NCI-H2227 treated with DMSO at 0.1 percent for 48 hours (cell line): ENCODE measurements at regions not wholly inside any gene's neighbourhood (a gene's known extent, or its start where the extent isn't known, plus 50 kb on each side); places are given as distances from the start of the nearest gene placed in this dataset.

ENCODE experiments used
- DNase-seq: peaks from one replicate; lab custom pipeline; 2025; lab: John Stamatoyannopoulos, UW

DNA sequence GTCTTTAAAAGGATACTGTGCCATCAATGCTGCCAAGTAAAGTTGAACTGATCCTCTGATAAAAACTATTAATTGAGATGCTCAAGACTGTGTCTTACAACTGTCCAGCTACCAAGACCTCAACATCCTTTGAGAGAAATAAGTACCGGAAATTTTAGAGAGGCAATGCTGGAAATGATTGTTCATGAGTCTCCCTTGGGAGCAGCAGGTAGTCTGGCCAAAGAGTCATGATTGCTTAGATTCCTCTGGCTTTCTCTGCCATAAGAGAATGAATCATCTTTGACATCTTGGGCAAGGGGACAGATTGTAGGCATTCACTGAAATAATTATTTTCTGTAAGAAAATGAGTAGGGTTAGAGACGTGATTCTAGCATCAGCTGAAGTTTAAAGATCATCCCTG is 466.6 kb upstream of the DAB2 start:
- DNase-seq = no peak

DNA sequence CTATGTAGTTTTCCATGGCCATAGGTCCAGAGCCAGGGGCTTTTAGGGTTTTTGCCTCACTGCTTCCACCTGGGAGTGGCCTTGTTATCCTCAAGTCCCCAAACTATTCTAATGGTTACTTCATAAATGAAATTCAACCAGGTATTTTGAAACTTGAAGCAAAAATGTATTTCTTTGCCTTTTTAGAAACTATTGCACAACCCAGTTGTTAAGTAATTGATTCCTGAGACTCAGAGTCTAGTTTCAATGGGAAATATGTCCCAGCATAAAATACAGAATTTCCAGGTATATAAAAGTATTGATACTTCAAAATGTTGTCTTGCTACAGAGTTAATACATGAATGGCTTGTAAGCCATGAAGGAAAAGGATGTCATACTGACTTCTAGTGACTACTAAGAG is 456.2 kb upstream of the DAB2 start:
- DNase-seq = no peak

DNA sequence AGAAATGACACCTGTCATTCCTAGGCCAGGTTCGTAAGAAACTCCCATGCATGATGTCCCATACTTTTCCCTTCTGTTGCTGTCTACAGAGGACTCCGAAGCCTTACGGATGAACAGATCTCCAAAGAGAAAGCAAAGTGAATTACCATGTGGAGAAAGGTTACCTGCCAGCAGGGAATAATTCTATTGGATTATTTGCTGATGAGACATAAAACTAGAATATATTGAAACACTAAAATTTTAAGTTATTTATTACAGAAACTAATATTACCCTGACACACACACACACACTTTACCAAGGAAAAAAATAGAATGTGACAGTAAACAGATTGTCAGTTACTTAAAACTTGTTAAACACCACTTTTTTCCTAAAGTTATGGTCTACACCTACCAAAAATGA is 452.7 kb upstream of the DAB2 start:
- DNase-seq = no peak

DNA sequence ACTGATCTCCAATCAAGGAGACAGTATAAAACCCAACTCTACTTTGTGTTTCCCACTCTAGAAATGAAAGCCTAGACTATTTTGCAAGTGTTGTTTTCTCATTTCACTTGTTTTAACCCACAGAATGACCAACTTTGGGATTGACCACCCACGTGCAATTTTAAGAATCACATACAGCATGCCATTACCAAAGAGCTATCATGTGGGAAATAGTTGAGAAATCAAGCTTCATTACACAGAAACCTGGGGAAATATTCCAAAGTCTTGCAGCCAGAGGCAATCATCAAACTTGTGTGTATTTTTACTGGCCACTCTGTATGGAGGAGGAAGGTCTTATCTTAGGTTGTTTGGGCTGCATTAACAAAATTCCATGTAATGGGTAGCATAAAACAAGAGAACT is 451.4 kb upstream of the DAB2 start:
- DNase-seq = no peak

DNA sequence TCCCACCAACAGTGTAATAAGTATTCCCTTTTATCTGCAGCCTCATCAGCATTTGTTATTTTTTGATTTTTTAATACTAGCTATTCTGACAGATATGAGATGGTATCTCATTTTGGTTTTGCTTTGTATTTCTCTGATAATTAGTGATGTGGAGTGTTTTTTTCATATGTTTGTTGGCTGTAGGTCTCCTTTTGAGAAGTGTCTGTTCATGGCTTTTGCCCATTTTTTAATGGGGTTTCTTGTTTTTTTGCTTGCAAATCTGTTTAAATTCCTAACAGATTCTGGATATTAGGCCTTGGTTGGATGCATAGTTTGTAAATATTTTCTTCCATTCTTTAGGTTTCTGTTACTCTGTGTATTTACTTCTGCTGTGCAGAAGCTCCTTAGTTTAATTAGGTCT is 445.4 kb upstream of the DAB2 start:
- no peak for DNase-seq

DNA sequence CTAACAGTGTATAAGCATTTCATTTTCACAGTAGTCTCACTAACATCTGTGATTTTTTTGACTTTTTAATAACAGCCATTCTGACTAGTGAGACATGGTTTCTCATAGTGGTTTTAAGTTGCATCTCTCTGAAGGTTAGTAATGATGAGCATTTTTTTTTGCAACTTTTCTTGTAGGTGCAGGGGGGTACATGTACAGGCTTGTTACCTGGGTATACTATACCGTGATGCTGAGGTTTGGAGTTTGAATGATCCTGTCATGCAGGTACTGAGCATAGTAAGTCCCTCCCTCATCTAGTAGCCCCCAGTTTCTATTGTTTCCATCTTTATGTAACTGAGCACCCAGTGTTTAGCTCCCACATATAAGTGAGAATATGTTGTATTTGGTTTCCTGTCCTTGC is 444.6 kb upstream of the DAB2 start:
- no peak for DNase-seq

DNA sequence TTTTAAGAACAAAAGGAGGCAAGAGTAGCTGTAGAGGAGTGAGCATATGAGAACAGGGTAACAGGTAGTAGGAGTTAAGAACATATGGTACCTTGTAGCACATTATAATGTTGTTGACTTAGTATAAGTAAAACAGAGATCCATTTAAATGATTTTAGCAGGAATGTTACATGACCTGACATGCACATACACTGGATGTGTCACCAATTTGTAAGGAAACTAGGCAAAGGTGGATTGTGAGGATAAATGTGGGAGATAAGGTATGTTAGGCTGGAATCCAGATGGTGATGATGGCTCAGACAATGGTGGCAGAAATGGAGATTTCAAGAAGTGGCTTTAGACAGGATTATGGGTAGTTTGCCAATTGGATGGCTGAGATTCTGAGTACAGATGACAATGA is 443.1 kb upstream of the DAB2 start:
- no peak for DNase-seq

DNA sequence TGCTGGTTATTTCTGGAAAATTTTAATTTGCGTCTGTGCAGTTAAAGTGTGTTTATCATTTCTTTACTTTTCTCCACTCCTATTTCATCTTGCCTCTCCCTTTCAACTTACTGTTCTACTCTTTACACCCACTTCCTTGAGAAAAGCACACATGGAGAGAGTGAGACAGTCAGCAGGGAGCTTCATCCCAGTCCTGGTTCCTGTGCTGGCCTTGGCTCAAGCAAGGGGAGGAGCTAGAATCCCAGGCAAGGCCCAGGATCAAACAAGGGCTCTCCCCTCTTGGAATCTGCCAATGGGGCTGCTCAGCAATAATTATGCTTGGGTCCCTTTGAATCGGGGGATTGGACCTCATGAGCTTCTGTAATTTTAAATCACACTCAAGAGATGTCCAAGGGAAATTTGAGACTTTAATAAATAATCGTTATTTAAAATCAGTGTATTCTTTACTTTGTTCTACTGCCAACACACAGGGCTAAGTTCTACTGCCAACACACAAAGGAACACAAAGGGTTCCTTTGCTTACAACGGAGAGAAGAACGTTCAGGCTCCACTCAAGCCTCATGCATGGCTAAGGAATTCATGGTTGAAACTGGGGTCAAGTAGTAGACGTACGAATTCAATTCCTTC is 439.3 kb upstream of the DAB2 start:
- no peak for DNase-seq

DNA sequence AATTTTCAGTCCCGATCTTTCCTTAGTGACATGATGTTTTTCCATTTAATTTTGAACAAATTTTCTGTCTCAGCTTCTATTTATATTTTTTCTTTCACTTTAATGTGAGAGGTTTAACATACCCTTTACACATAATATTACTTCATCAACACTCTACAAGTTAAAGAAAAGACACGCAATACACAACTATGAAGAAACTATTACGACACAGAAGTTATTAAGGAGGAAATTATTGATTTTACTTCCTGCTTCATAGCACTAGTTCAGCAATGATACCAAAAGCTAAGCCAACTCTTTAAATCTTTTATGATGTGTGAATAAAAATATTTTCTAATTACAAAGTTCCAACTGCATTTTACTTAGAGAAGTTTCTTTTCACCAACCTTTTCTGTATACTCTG is 432.3 kb upstream of the DAB2 start:
- no peak for DNase-seq

DNA sequence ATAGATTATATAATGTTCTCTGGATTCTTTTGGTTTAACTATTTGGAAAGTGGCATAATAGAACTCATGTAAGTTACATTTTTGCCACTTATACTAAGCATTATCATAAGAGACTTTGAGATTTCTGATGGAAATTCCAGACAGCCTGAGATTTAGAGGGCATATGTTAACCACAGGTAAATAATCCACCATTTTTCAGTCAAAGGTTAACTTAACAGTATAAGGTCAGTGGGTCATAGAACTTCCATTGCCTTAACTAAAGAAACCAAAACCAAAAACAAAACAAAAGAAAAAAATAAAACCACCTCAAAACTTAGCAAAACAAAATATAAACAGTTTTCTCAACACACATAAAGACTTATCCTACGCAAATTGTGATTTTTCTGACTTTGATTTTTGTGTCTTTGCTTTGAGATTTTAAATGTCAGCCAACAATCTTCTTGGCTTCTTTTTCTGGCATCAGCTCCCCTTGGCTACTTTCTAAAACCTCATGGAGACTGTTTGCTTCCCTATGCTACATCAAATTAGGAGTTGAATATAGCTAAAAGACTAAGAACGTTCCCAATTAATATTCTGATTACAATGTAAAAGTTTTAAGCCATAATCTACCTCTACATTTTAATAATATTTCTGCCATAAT is 430.1 kb upstream of the DAB2 start:
- DNase-seq = no peak

DNA sequence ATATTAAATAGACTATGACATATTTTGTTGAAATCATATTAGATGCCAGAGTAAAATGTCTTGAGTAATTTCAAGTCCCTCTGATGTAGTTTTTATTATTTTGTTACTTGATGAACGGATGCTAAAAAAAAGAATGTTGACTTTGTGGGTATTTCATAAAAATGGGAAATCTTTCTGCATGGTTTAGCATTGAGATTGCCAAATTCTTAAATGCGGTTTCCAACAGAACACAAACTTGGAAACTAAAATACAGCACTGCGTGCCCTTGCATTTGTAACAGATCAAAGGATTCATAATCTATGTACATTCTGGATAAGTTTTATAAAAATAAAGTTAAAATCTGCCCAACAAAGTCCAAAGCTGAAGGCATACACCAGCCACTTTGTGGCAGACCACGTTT is 425.5 kb upstream of the DAB2 start:
- DNase-seq = no peak

DNA sequence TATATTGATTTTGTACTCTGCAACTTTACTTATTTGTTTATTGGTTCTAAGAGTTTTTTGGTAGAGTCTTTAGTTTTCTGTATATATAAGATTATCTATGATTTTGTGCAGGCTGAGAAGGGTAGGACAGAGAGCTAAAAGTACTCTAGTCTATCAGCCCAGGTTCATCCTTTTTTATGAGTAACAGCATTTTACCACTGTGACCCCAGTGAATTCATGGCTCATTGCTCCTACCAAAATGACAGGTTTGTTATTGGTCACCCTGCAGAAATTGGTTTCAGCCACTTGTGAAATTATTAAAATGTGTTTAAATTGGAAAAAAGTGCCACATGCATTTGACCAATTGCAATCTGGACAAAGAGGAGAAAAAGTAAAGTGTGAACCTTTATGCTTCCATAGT is 421.4 kb upstream of the DAB2 start:
- DNase-seq = no peak

DNA sequence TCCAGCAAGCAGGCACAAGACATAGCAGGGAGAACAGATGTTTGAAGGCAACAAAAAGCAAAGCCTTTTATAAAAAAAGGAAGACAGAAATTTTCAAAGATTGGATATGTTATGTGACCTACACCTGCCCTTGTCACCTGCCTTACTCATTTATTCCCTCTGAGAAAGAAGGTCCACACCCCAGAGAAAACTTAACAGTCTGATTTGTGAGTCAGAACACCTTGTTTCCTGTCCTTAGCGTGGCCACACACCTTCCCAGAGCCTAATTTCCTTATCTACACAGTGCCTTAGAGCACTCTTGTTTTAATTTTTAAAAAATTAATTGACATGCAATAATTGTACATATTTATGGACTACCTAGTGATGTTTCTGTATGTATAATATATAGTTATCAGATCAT is 419.0 kb upstream of the DAB2 start:
- DNase-seq = no peak

DNA sequence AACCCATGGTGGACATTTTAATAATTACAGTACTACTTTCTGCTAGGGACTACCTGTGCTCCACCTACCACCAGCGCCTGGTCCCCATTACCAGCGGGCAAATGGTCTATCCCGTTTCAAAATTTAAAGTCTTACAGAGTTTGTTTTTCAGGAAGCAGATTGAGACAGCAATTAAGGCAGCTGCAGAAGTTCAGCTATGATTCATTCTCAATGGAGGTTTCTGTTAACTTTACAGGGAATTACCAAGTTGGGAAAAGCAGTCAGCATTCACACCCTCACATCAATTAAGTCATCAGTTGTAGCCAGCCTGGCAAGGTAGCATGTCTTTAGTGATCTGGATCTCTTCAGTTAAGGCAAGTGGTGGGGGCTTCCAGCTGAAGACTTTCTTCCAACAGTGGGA is 410.6 kb upstream of the DAB2 start:
- DNase-seq = no peak

DNA sequence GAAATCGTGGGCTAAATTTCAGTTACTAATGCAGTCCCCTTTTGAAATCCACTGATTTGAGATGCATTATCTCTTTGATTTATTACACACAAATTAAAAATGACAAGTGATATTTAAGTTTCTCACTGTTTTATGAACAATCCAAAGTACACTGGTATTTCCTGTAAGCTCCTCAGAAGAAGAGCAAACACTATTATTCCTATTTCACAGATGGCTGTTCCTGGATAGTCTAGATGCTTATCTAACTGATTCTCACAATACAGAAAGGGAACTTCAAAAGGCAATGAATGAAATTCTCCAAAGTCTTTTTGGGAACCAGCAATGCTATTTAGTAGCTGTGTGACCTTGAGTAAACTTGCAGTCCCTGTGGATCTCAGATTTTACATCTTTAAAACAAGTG is 404.7 kb upstream of the DAB2 start:
- DNase-seq = no peak

DNA sequence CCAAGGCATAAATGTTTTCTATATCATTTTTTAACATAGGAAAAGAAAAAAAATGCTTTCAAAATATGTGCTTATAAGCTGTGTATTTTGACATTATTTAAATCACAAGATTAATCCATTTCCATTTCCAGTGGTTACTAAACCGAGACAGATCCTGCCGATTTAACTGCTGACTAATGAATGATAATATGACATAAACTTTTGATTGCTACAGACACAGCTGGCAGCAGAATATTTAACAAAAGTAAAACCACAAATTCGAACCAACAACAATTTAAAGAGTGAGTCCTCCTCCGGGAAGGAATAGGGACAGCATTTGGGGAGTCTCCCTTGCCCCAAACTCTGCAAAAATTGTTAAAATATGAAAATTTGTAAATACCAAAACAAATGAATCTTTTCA is 401.3 kb upstream of the DAB2 start:
- DNase-seq = no peak

DNA sequence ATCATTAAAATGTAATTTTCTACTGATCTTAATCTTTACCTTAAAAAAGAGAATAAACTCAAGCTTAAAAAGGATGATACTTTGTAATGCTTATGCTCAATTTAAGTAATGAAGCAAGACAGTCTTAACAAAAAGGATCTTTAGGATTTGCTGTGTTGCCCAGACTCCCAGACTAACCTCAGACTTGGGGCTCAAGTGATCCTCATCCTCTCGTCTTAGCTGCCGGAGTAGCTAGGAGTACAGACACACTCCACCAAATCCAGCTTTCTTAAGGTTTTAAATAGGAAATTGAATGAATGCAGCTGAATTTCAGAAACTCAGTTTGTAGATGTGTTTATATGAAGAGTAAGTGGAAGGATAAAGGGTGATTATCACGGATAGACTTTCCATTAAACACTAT is 400.5 kb upstream of the DAB2 start:
- DNase-seq = no peak

DNA sequence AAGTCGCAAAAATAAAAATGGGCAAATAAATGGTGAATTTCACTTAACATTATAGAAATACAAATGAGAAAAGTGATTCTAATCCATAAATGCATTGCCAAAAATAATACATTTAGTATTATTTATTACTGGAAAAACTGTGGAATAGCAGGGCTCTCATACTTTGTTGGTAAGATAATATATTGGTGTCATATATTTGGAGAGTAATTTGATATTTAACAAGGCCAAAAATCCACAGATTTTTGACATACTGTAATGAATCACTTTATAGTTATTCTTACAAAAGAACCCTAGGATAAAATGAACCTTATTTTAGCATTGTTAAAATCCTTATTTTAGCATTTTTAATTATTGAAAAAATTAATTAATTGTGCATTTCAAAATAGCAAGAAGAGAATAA is 397.2 kb upstream of the DAB2 start:
- no peak for DNase-seq

DNA sequence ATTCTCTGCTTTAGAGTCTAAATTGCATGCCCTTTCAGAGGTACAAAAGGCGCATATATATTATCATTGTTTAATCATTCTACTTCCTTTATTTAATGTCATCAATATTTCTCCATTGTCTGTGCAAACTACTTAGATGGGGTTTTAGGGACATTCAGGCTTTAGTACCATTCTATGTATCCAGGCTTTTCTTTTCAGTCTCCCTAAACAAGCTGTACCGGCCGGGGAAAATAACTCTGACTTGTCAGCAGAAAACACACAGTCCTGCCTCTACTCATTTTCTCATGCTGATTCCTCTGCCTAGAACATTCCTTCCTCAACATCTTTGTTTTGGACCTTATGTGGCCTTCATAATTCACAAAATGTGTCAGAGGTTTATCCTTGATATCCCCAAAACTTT is 392.1 kb upstream of the DAB2 start:
- DNase-seq = no peak

DNA sequence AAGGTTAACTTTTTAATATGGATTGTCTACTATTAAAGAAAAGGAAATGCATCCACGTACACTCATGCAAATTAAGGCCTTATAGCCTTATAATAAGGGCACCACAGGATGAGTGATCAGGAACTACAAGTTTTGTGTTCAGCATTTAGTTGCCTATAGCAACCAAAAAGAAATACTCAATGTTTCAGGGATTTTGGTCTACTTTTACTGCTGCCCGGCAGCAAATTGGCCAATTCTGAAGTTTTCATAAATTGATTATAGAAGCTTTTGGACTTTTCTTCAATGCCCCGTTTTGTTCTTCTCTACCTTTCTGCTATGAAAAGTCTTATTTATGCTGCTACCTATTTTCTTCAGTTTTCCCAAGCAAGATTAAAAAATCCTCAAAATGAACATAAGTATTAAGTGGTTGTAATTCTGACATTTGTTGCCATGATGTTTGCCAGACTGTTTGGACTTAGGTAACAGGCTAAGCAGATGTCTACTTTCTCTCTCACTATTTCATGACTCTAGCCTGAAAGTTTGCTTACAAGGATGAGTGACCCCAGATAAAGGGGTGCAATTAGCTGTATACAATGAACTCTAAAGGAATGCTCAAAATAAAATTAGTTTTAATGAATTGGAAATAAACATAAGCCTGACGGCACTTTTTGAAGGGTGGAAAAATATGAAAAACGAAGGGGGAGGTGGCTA is 391.5 kb upstream of the DAB2 start:
- no peak for DNase-seq

DNA sequence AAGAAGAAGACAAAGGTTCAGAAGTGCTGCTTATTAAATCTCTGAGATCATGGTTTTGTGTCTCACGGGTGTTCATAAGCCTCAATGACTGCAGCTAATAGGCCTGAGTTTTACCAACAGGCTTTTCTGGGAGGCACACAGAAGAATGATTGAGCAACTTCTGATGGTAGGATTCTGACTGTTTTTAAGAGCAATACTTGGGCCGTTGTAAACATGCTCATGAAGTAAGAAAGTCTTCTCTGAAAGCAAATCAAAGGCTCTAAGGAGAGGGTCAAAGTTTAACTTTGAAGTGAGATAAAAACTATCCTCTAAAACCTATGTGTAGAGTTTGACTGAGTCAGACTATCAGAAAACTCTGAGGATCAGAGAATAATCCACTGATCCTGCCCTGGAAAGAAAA is 390.9 kb upstream of the DAB2 start:
- no peak for DNase-seq

DNA sequence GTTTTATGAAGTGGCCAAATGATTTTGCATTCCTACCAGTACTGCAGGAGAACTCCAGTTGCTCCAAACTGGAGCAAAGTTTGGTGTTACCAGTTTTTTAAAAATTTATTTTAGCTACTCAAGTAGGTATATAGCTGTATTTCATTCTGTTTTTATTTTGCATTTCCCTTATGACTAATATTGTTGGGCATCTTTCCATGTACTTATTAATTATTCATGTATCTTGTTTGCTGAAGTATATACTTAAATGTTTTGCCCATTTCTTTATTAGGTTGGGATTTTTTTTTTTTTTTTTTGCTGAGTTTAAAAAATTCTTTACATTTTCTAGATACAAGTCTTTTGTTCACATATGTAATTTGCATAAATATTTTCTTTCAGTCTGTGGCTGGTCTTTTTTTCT is 386.6 kb upstream of the DAB2 start:
- DNase-seq = no peak

DNA sequence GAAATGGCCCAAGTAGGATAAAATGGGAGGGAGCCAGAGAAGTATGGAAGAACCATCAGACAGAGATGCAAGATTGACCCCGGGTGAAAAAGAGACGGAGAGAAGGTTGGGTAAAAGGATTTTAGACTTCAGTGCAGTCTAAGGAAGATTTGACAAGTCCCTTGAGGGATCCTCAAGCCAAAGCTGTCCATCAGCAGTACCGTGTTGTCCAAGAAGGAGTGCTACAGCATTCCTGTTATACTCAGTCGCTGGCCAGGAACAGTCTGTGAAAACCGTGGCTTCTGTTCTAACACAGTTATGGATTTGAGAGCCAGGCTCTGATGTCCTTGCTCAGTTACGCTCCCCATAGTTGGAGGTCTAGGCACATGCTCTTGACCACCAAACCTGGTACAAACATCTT is 383.9 kb upstream of the DAB2 start:
- no peak for DNase-seq

DNA sequence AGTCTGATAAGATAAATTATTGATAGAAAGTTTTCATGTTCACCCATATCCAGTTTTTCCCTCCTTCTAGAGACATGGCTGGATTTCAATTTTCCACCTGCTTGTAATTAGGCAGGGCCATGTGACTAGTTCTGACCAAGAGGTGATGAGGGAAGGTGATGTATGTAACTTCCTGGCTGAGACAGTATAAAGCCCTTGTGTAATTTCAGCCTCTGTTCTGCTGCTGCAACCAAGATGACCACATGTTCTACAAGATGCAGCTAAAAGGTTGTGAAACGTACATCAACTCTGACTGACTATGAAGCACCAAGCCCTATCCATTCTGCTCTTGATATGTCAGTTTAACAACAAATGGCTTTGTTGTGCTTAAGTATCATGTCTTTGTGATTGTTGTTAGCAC is 376.5 kb upstream of the DAB2 start:
- no peak for DNase-seq
